Keratinocyte (primary cell): ENCODE measurements at regions not wholly inside any gene's neighbourhood (a gene's known extent, or its start where the extent isn't known, plus 50 kb on each side); places are given as distances from the start of the nearest gene placed in this dataset.

Source experiments
- DNase-seq: peaks from one replicate; pipeline ENCODE4 v3.0.0-alpha.2; 2011; ENCODE audit warnings: low read depth, missing footprints, low spot score
- FAIRE-seq: peaks from 2 replicates; lab custom pipeline; 2011; peaks lifted over from hg19 to GRCh38; lab: Jason Lieb, UNC
- H2AFZ ChIP-seq: 2 replicates; pipeline ENCODE4 v1.6.0; 2012; ENCODE audit warnings: low read length, control low read depth, inconsistent platforms; ENCODE audit not compliant: control insufficient read depth
- H3K27ac ChIP-seq: 2 replicates; pipeline ENCODE4 v1.5.1; 2011; ENCODE audit warnings: low read length; ENCODE audit not compliant: control insufficient read depth, insufficient read depth
- H3K27me3 ChIP-seq: 3 replicates; pipeline ENCODE4 v1.6.0; 2011; ENCODE audit warnings: low read length; ENCODE audit not compliant: control insufficient read depth, insufficient read depth; ENCODE audit errors: extremely low read depth
- H3K36me3 ChIP-seq, 2 experiments: 2 replicates in 1 of 2; 3 replicates in 1 of 2; pipeline ENCODE4 v1.5.1; 2011; ENCODE audit warnings: low read length in 2 of 2, mild to moderate bottlenecking in 1 of 2; ENCODE audit not compliant: control insufficient read depth in 2 of 2, insufficient read depth in 2 of 2; ENCODE audit errors: extremely low read depth in 1 of 2
- H3K4me1 ChIP-seq: 3 replicates; pipeline ENCODE4 v1.5.1; 2011; ENCODE audit warnings: low read length; ENCODE audit not compliant: control insufficient read depth, insufficient read depth; ENCODE audit errors: extremely low read depth
- H3K4me2 ChIP-seq: 3 replicates; pipeline ENCODE4 v1.6.0; 2011; ENCODE audit warnings: low read depth, low read length; ENCODE audit not compliant: control insufficient read depth, insufficient read depth; ENCODE audit errors: extremely low read depth
- H3K4me3 ChIP-seq, 3 experiments: fragments of 200-600 bp in 1 of 3; sonication (generic) in 1 of 3; 2 replicates in 2 of 3; 3 replicates in 1 of 3; pipeline ENCODE4 v1.5.1; 2011 to 2016; ENCODE audit warnings: low read length in 3 of 3, mild to moderate bottlenecking in 3 of 3, control low read depth in 2 of 3, inconsistent platforms in 1 of 3, low read depth in 1 of 3, mixed read lengths in 1 of 3, mixed run types in 1 of 3, moderate library complexity in 1 of 3; ENCODE audit not compliant: control insufficient read depth in 2 of 3, insufficient read depth in 2 of 3; ENCODE audit errors: extremely low read depth in 1 of 3
- H3K79me2 ChIP-seq: 2 replicates; pipeline ENCODE4 v1.6.0; 2012; ENCODE audit warnings: low read length; ENCODE audit not compliant: control insufficient read depth, insufficient read depth
- H3K9ac ChIP-seq: 3 replicates; pipeline ENCODE4 v1.6.0; 2011; ENCODE audit warnings: low read length; ENCODE audit not compliant: control insufficient read depth, insufficient read depth; ENCODE audit errors: extremely low read depth
- H3K9me1 ChIP-seq: 3 replicates; pipeline ENCODE4 v1.6.0; 2011; ENCODE audit warnings: low read length; ENCODE audit not compliant: control insufficient read depth, insufficient read depth; ENCODE audit errors: extremely low read depth
- H3K9me3 ChIP-seq: 2 replicates; pipeline ENCODE4 v1.5.1; 2012; ENCODE audit warnings: low read depth, low read length; ENCODE audit not compliant: control insufficient read depth
- H4K20me1 ChIP-seq: 3 replicates; pipeline ENCODE4 v1.6.0; 2011; ENCODE audit warnings: low read length; ENCODE audit not compliant: control insufficient read depth, insufficient read depth; ENCODE audit errors: extremely low read depth
- CTCF ChIP-seq, 3 experiments: IDR thresholded peaks in 1 of 3; conservative IDR thresholded peaks in 1 of 3; optimal IDR thresholded peaks in 1 of 3; 2 replicates in 2 of 3; 3 replicates in 1 of 3; pipeline versions ENCODE3 to v1.5.1; 2011; ENCODE audit warnings: low read length in 3 of 3, mild to moderate bottlenecking in 3 of 3, moderate library complexity in 2 of 3, control low read depth in 1 of 3, inconsistent platforms in 1 of 3; ENCODE audit not compliant: insufficient read depth in 2 of 3; ENCODE audit errors: extremely low read depth in 1 of 3
- EZH2 ChIP-seq: IDR thresholded peaks from one replicate; pipeline ENCODE4 v1.6.1; 2012; ENCODE audit warnings: inconsistent platforms, mild to moderate bottlenecking, low read length, moderate library complexity
- dilution Hi-C: fragments of 300-500 bp; cut with MboI; formaldehyde crosslinking; loops from one replicate; pipeline ENCODE4 v1.7.0; 2020; ENCODE audit warnings: low sequenced_read_pairs; ENCODE audit not compliant: extremely low pct_ligation_motif_present

- dilution Hi-C loops: no loop called here
- peaks cover 10% of the 10 kb centered on the region for H3K9me3 ChIP-seq
- no peaks in the 10 kb centered on the region for H3K4me1 ChIP-seq
These were observed 1306.8 kb downstream of the TBC1D22A start for GRCh38 chr22:48069256-48069655.

GRCh38 chr22:48068323-48068885, 1306.0 kb downstream of the TBC1D22A start:
- Histone ChIP-seq H3K4me2 (no peak overlapping the region), H3K79me2 (no peaks in the 10 kb centered on the region), H3K9me3 (peaks cover 10% of the 10 kb centered on the region), H3K27me3 (no peaks in the 10 kb centered on the region), H3K27ac (no peak overlapping the region), H3K4me1 (no peaks in the 10 kb centered on the region), H2AFZ (no peak overlapping the region), H4K20me1 (no peaks in the 10 kb centered on the region), H3K4me3 (no peak overlapping the region), H3K36me3 (no peaks in the 10 kb centered on the region), H3K9ac (no peak overlapping the region), H3K9me1 (no peaks in the 10 kb centered on the region)
- dilution Hi-C loops: no loop called here
- DNase-seq (no peak), FAIRE-seq (no peak)
- TF ChIP-seq CTCF (optimal IDR thresholded peaks at IDR 0.05 in 1 of 3, IDR thresholded peaks at IDR 0.05 in 1 of 3, conservative IDR thresholded peaks at IDR 0.05 in 1 of 3; ENCODE audit: extremely low read depth in 1 of 3, insufficient read depth in 2 of 3, low read length in 3 of 3): no peak
- TF ChIP-seq EZH2: no peak

More at GRCh38 chr22:48069256-48069655, 1306.8 kb downstream of the TBC1D22A start:
- Histone ChIP-seq H3K4me3 (no peak overlapping the region), H3K9ac (no peak overlapping the region), H2AFZ (no peak overlapping the region), H3K4me2 (no peak overlapping the region), H3K36me3 (no peaks in the 10 kb centered on the region), H3K9me1 (no peaks in the 10 kb centered on the region), H3K79me2 (no peaks in the 10 kb centered on the region), H3K27ac (no peak overlapping the region), H3K27me3 (no peaks in the 10 kb centered on the region), H4K20me1 (no peaks in the 10 kb centered on the region)
- DNase-seq (no peak), FAIRE-seq (no peak)
- TF ChIP-seq CTCF (optimal IDR thresholded peaks at IDR 0.05 in 1 of 3, IDR thresholded peaks at IDR 0.05 in 1 of 3, conservative IDR thresholded peaks at IDR 0.05 in 1 of 3; ENCODE audit: extremely low read depth in 1 of 3, insufficient read depth in 2 of 3, low read length in 3 of 3): no peak
- no peak for TF ChIP-seq EZH2
